Keratinocyte (primary cell): ENCODE measurements at regions not wholly inside any gene's neighbourhood (a gene's known extent, or its start where the extent isn't known, plus 50 kb on each side); places are given as distances from the start of the nearest gene placed in this dataset.

Experiments used
- EZH2 ChIP-seq: IDR thresholded peaks from one replicate; pipeline ENCODE4 v1.6.1; 2012; ENCODE audit warnings: inconsistent platforms, mild to moderate bottlenecking, low read length, moderate library complexity
- TF ChIP-seq, protein P1 (sequence below), 3 experiments: IDR thresholded peaks in 1 of 3; conservative IDR thresholded peaks in 1 of 3; optimal IDR thresholded peaks in 1 of 3; 2 replicates in 2 of 3; 3 replicates in 1 of 3; pipeline versions ENCODE3 to v1.5.1; 2011; ENCODE audit warnings: low read length in 3 of 3, mild to moderate bottlenecking in 3 of 3, moderate library complexity in 2 of 3, control low read depth in 1 of 3, inconsistent platforms in 1 of 3; ENCODE audit not compliant: insufficient read depth in 2 of 3; ENCODE audit errors: extremely low read depth in 1 of 3

GRCh38 chrX:26762253-26762652, 546.3 kb downstream of the MAGEB5 start:
- TF ChIP-seq, protein P1, sequence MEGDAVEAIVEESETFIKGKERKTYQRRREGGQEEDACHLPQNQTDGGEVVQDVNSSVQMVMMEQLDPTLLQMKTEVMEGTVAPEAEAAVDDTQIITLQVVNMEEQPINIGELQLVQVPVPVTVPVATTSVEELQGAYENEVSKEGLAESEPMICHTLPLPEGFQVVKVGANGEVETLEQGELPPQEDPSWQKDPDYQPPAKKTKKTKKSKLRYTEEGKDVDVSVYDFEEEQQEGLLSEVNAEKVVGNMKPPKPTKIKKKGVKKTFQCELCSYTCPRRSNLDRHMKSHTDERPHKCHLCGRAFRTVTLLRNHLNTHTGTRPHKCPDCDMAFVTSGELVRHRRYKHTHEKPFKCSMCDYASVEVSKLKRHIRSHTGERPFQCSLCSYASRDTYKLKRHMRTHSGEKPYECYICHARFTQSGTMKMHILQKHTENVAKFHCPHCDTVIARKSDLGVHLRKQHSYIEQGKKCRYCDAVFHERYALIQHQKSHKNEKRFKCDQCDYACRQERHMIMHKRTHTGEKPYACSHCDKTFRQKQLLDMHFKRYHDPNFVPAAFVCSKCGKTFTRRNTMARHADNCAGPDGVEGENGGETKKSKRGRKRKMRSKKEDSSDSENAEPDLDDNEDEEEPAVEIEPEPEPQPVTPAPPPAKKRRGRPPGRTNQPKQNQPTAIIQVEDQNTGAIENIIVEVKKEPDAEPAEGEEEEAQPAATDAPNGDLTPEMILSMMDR (optimal IDR thresholded peaks at IDR 0.05 in 1 of 3, IDR thresholded peaks at IDR 0.05 in 1 of 3, conservative IDR thresholded peaks at IDR 0.05 in 1 of 3; ENCODE audit: extremely low read depth in 1 of 3, insufficient read depth in 2 of 3, low read length in 3 of 3), result no peak
- TF ChIP-seq EZH2, result no peak
